GM19468 (cell line): ENCODE measurements at regions not wholly inside any gene's neighbourhood (a gene's known extent, or its start where the extent isn't known, plus 50 kb on each side); places are given as distances from the start of the nearest gene placed in this dataset.
"Not testable (repeated sequence)": the region's sequence is repeated elsewhere in the genome, so short reads cannot be mapped to it uniquely, and the experiment has no call there.

Experiments used
- ATAC-seq: cut with Tn5 transposase; IDR thresholded peaks from one replicate; pipeline ENCODE4 v1.9.1; 2021; ENCODE audit warnings: mild to moderate bottlenecking, moderate library complexity, moderate number of reproducible peaks; ENCODE audit not compliant: unreplicated experiment; ENCODE audit errors: extremely low read depth

DNA sequence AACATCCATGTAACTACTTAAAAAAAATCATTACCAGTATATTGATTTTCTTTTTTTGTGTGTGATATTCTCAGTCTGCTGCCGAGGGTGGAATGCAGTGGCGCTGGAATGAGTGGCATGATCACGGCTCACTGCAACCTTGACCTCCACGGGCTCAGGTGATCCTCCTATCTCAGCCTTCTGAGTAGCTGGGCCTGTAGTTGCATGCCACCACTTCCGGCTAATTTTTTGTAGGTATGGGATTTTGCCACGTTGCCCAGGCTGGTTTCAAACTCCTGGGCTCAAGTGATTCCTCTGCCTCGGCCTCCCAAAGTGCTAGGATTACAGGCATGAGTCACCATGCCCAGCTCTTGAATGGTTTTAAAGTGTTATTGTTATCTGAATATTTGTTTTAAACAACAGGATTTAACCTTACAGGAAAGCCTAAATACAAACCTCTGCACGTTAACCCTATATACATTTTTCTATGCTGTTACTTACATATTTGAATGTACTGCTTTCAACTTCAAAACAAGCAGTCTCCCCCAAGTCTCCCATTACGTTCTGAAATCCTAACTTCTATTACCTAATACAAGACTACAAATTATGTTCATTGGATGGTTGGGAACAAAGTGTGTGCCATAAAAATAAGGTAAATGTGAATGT lies 61.7 kb downstream of the KPNA2 start:
- ATAC-seq = no peak

- not testable (repeated sequence) for ATAC-seq
Observed at GRCh38 chr17:68099341-68099753, 63.8 kb downstream of the KPNA2 start.

DNA sequence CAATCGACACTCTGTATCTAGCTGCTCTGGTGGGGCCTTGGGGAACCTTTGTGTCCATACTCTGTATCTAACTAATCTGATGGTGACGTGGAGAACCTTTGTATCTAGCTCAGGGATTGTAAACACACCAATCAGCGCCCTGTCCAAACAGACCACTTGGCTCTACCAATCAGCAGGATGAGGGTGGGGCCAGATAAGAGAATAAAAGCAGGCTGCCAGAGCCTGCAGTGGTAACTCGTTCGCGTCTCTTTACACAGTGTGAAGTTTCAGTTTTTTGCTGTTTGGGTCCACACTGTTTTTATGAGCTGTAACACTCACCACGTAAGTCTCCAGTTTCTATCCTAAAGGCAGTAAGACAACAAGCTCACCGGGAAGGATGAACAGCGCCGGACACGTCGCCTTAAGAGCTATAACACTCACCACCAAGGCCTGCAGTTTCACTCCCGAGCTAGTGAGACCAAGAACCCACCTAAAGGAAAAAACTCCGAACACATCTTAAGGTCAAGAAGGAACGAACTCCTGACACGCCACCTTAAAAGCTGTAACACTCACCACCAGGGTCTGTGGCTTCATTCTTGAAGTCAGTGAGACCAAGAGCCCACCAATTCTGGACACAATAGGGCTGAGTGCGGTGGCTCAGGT lies 64.6 kb downstream of the KPNA2 start:
- no peak for ATAC-seq

DNA sequence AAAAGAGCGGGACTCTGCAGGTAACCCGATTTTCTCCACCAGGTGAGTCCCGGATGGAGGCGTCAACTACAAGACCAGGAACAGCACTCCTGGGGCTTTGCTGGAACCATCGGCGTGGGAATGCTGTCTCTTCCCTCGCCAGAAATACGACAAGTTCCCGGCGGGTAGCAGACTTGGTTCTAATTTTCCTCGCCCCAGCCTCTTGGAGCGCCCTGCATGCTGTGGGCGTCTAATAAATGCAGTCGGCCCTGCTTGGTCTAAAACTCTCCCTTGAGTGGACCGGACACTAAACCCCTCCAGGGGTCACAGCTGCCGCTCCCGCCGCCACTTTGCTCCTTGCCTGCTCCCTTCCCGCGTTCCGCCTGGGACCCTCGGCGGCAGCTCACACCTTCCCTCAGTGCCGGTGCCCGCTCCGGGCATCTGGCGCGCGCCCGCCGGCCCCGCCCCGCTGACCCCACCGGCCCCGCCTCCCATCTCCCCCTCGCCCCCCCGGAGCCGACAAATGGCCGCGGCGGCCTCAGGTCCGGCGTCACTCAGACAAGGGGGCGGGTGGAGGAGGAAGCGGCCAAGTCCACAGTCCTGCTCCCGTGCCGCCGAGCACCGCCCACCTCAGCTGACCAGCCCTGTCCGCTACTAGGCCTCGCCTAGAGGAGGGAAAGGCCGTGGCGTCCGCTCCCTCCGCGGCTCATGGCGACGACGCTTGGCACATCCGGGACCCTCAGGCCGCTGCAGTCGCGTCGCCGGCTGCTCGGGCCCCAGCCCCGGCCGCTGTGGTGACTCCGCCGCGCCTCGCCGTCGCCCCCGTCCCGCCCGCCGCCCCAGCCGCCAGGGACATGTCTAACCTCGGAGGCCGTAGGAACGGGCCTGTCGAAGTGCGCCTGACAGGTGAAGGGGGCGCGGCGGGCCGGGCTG lies 65.8 kb downstream of the KPNA2 start:
- no peak for ATAC-seq

DNA sequence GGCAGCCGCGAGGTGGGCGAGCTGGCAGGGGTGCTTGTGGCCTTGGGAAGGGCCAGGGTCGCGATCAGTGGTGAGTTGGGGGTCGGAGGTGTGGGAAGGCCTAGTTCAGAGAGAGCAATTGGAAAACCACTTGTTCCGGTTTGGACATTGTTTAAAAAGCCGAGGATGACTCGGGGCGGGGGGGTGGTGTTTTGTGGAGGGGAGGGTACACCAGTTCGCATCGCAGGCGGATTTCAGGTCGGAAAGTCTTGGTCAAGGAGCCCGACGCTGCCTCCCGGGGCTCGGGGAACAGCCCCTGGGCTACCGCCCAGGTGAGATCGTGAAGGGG lies 66.4 kb downstream of the KPNA2 start:
- ATAC-seq = no peak

DNA sequence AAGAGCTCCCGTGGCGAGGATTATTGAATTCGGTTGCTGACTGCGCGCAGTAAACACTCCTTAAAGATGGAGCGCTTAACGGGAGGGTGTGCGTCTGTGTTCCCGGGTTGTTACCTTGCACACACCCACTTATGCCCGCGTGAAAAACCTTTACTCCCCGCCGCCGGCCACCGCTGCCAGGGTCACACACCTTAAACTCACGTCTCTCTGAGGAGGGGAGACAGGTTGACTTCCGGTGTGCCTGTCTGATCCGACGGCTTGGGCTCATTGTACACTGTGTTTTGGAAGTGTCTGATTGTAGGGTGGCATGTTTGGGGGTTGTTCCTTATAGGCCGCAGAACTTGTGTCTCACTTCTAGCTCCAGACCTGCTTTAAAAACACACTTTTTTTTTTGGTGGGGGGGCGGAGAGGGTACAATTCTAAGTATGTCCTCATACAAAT lies 66.8 kb downstream of the KPNA2 start:
- ATAC-seq = no peak

GRCh38 chr17:68103148-68103547 lies 67.6 kb downstream of the KPNA2 start:
- no peak for ATAC-seq

DNA sequence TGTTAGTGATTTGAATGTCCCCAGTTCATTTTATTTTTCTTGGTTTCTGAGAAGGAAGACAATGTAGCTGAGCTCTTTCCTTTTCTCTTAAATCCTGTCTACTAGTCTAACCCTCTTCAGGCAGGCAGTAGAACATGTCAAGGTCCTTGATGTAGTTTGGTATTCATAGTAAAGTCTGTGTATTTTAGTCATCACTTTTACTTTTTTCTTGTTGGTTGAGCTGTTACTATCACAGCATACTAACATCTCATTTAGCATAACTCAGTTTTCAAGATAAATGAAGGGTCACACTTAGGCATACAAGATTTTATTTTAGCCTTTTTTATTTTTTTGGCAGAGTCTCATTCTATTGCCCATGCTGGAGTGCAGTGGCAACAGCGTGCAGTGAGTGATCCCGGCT lies 70.5 kb downstream of the KPNA2 start:
- ATAC-seq = no peak

DNA sequence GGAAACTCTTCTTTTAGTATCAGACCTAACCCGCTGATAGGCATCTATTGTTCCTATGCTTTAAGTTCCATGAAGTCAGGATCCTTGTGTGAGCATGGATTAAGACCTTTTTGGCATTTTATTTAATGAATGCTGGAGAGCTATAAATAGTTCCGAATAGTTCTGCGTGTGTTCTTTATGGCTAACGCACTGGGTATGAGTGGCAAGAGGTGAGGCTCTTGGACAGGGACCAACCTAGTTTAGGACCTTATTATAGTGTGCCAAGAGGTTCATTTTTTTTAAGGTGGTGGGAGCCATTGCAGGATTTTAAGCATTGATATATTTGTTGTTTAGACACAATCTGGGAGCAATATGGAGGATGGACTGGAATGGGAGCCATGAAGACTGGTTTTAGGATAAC lies 71.8 kb downstream of the KPNA2 start:
- no peak for ATAC-seq

DNA sequence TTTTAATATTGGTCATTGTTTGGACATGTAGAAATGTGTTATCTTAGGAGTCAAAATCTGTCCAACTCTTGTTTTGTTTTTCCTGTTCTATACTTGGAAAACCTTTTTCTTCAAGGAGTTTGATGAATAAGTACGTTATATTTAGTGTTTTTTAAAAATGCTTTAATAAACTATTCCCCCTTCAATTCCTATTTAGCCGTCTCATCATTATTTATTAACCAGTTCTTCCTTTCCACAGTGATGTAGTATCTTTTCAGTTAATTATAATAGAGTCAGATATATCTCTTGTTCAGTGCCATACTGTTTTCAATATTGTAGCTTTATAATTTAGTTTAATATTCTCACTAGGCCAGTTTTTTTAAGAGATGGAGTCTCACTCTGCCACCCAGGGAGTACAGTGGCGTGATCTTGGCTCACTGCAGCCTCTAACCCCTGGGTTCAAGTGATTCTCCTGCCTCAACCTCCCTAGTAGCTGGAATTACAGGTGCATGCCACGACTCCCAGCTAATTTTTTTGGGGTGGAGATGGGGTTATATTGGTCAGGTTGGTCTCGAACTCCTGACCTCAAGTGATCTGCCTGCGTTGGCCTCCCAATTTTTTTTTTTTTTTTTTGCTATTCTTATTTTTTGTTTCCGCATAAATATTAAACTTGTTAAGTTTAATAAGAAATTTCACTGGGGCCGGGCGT lies 72.9 kb downstream of the KPNA2 start:
- ATAC-seq = no peak

- not testable (repeated sequence) for ATAC-seq
Observed at GRCh38 chr17:68109404-68109803, 73.9 kb downstream of the KPNA2 start.

DNA sequence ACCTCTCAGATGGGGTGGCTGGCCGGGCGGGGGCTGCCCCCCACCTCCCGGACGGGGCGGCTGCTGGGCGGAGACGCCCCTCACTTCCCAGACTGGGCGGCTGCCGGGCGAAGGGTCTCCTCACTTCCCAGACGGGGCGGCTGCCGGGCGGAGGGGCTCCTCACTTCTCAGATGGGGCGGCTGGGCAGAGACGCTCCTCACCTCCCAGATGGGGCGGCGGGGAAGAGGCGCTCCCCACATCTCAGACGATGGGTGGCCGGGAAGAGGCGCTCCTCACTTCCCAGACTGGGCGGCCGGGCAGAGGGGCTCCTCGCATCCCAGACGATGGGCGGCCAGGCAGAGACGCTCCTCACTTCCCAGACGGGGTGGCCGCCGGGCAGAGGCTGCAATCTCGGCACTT lies 80.7 kb downstream of the KPNA2 start:
- not testable (repeated sequence) for ATAC-seq

DNA sequence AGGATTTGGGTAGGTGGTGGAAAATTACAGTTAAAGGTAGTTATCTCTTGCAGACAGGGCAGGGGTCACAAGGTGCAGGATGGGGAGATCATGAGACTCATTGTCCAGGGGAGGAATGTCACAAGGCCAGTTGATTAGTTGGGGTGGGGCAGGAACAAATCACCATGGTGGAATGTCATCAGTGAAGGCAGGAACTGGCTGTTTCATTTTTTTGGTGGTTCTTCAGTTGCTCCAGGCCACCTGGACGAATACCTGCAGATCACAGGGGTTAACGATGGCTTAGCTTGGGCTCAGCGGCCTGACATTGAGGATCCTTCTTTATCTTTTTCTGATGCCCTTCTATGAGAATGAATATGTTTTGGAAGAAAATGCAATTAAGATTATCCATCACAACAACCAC lies 87.1 kb downstream of the KPNA2 start:
- ATAC-seq = no peak

DNA sequence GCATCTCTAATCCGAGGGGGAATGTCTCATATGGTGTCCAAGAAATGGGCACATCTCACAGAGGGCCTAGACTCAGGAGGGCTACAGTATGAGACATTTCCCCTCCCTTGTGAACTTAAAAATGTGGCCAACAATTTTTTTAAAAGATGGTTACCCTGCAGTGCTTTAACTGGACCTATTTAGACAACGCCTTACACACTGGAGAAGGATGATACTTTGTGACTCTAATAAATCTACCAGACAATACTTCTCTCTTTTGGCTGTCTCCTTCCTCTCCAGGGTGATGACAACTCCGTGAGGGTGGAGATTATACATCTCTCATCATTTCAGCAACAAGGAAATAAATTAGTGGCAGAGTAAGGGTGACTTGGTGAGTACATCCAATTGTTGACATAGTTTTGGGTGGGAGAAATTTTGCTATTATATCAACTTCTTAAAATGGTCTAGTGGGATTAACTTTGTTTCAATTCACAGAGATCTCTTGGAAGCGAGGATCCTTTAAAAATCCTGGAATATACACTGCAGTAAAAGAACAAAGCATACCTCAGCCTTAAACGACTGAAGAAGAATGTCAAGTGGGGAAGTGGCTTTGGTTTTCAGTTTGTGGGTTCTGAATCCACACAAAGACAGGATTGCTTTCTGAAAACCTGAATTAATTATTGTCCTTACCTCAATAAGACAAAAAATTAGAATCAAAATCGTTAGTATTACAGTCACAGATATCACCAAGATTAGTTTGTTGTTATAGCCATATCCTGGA lies 89.8 kb downstream of the KPNA2 start:
- no peak for ATAC-seq

DNA sequence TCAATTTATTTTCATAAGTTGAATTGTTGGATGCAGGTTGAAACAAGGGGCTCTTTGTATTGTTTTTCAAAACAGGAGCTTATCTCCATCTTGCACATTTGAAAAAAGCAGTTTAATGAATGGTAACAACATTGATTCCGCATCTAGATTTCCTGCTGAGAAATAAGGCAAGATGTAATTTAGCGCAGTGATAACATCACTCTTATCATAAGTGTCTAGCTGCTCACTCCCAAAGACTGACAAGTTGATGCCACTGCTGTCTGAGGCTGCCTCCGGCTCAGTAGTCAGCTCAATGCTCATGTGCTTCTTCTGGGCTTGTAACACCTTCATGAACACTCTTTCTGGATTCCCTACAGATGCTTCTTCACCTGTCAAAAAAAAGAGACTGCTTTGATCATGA lies 92.4 kb downstream of the KPNA2 start:
- ATAC-seq = no peak

DNA sequence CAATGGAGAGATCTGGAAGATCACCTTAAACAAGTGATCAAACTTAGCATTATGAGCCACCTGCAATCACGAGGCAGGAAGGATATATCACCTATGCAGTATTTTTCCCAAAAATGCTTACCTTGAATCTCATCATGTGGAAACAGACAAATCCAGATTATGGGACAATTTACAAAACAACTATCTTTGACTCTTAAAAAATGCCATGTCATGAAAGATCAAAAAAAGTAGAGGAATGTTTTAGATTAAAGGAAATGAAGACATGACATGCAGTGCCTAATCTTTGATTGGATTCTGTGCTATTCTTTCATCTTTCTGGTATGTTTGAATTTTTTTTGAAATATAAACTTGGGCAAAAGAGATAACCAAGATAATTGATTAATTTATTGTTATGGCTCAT lies 95.9 kb downstream of the KPNA2 start:
- ATAC-seq = no peak

DNA sequence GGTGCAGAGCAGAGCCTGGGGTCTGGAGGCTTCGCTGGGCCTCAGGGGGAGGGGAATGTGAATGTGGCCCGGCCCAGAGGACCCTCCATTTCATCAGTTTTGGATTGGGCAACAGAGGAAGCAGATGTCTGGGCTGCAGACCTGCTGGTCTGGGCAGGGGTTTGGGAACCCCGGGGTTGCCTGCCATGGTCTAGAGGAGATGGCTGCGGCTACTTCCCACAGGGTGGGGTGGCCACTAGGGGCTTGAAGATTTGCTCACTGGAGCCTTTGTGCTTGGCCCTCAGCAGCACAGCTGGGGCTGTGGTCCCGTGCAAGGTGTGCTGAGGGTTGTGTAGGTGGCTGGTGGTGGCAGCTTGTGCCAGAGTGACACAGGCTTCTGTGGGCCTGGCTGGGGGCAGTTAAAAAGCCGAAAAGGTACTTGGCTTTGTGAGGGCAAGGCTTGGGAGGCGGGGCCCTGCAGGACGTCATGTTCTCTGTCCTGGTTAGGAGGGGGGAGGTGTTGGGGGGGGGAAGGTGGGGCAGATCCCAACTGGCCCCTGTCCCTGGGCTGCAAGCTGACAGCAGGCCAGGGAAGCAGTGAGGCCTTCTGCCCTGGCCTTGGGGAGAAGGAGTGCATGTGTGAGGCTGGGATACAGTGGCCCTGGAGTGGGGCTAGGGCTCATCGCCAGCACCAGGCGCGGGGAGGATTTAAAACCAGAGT lies 98.0 kb downstream of the KPNA2 start:
- no peak for ATAC-seq

- no peak for ATAC-seq
Observed at GRCh38 chr17:68134046-68134637, 98.6 kb downstream of the KPNA2 start.

GRCh38 chr17:68134731-68135130 lies 99.2 kb downstream of the KPNA2 start:
- no peak for ATAC-seq
